Ishikawa (cell line): ENCODE measurements at regions not wholly inside any gene's neighbourhood (a gene's known extent, or its start where the extent isn't known, plus 50 kb on each side); places are given as distances from the start of the nearest gene placed in this dataset.

Source experiments
- CREB1 ChIP-seq: IDR thresholded peaks from 2 replicates; pipeline ENCODE4 v1.6.1; 2012; ENCODE audit warnings: low read depth
- YY1 ChIP-seq: IDR thresholded peaks from 2 replicates; pipeline ENCODE4 v1.6.1; 2012; ENCODE audit warnings: low read depth

DNA sequence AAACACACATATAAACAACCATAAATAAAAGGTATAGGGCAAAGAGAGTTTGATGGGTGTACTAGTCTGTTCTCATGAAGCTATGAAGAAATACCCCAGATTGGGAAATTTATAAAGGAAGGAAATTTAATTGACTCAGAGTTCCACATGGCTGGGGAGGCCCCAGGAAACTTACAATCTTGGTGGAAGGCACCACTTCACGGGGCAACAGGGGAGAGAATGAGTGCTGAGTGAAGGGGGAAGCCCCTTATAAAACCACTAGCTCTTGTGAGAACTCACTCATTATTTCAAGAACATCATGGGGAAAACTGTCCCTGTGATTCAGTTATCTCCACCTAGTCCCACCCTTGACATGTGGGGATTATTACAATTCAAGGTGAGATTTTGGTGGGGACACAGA, 385.9 kb upstream of the ANO5 start:
- TF ChIP-seq CREB1 (no peak), YY1 (no peak)
